HG03139 (cell line): ENCODE measurements at regions not wholly inside any gene's neighbourhood (a gene's known extent, or its start where the extent isn't known, plus 50 kb on each side); places are given as distances from the start of the nearest gene placed in this dataset.
A peak's percentile ranks its signal among the peaks of the same experiment; 100 is the strongest.
"Not testable (repeated sequence)": the region's sequence is repeated elsewhere in the genome, so short reads cannot be mapped to it uniquely, and the experiment has no call there.

Source experiments
- ATAC-seq: cut with Tn5 transposase; IDR thresholded peaks from one replicate; pipeline ENCODE4 v1.9.1; 2021; ENCODE audit not compliant: unreplicated experiment

DNA sequence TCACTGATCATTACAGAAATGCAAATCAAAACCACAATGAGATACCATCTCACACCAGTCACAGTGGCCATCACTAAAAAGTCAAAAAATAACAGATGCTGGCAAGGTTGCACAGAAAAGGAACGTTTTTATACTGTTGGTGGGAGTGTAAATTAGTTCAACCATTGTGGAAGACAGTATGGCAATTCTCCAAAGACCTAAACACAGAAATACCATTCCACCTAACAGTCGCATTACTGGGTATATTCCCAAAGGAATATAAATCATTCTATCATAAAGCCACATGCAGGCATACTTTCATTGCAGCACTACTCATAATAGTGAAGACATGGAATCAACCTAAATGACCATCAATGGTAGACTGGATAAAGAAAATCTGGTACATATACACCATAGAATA is 83.2 kb upstream of the ARID5B start:
- not testable (repeated sequence) for ATAC-seq

DNA sequence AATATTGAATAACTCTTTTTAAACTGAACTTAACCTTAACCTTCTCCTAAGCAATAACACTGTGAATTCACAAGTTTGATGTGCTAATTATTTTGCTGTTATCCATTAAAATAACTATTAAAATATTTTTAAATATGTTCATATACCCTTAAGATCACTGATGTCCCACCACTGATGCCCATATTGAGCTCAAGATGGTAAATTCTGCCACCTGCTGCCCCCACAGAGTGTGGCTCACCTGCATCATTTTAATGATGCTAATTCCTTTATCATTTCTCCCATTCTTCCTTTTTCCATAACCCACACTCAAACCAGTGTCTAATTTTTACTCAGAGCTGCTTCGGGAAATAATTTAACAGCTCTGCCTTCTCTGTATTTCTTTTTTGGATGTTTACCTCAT is 82.3 kb upstream of the ARID5B start:
- ATAC-seq, result no peak

DNA sequence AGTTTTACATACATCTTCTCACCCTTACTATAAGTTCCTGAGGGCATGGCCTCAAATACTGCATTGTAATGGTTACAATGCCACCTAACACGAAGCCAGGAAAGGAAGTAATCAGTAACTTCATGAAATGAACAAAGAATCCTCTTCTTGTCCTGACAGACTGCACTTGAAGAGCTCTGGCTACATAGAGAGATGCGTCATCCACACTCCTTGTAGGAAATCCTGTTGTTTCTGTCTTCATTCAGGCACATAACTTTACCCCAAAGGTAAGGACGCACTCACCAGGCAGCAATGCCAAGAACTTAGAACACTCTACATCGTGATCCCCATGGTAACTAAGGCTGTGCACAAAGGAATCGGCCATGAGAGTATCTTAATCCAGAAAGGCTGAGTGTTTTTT is 80.3 kb upstream of the ARID5B start:
- ATAC-seq, result no peak

- no peak for ATAC-seq
Measured at GRCh38 chr10:61821693-61822092, 79.8 kb upstream of the ARID5B start.

GRCh38 chr10:61822096-61822495 is 79.4 kb upstream of the ARID5B start:
- ATAC-seq, result no peak

- no peak for ATAC-seq
Measured at GRCh38 chr10:61822781-61823230, 78.7 kb upstream of the ARID5B start.

- no peak for ATAC-seq
Measured at GRCh38 chr10:61825001-61825400, 76.5 kb upstream of the ARID5B start.

- ATAC-seq, result no peak
Measured at GRCh38 chr10:61825628-61826027, 75.9 kb upstream of the ARID5B start.

DNA sequence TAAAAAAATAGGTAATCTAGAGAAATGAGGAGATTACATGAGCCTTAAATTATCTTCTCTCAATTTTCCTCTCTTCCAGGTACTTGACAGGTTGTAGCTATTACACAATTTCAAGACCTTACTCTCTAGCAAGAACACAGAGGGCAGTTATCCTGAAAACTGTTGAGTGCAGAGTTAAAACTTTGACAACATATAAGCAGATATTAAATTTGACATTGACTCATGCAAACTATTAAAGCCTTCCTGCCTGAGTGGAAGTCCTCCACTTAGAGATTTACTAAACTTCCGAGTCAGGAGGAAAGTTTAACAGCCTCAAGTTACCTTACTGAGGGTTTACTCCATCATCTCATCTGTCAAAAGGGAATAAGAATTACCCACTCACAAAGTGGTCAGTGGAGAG is 73.5 kb upstream of the ARID5B start:
- no peak for ATAC-seq

DNA sequence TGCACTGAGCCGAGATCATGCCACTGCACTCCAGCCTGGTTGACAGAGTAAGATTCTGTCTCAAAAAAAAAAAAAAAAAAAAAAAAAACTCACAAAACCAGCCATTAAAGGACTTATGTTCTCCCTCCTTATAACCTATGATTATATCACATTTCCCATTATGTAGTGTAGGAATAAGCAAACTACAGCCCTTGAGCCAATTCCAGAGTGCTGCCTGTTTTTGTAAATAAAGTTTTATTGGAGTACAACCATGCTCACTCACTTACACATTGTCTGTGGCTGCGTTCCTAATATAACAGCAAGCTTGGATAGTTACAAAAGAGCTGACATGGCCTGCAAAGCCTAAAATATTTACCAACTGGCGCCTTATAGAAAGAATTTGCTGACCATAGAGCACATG is 72.7 kb upstream of the ARID5B start:
- ATAC-seq, result no peak

DNA sequence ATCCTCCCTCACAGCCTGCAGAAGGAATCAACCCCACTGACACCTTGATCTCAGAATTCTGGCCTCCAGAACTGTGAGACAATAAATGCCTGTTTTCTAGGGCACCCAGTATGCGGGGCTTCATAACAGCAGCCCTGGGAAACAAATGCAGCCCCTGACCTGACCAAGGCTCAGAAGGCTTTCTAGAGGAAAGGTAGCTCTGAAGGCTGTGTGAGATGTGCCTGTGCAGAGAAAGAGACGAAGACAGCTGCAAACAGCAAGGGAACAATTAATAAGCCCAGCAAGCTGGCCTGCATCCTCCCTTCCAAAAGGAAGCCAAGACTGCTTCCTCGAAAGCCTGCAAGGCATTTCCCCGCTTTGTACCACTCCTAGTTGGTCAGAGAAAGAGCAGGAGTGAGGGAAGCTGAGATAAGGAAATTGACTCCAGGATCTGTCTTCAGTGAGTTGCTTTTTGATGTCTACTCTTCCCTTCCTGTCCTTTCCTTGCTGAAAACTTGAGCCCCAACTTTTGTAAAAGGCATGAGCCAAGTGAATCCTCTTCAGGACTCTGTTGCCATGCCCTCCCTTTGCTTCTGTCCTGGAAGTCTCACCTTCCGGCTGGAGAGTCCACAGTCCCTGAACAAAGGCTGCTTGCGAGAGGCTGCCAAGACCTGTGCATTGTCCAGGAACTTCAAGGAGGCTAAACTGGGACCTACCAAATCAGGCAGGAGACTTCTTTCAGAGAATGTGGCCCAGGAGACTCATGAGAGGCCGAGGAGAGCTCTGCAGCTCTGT is 71.2 kb upstream of the ARID5B start:
- ATAC-seq, result no peak

- no peak for ATAC-seq
Measured at GRCh38 chr10:61830846-61831273, 70.6 kb upstream of the ARID5B start.

GRCh38 chr10:61832866-61833481 is 68.5 kb upstream of the ARID5B start:
- no peak for ATAC-seq

DNA sequence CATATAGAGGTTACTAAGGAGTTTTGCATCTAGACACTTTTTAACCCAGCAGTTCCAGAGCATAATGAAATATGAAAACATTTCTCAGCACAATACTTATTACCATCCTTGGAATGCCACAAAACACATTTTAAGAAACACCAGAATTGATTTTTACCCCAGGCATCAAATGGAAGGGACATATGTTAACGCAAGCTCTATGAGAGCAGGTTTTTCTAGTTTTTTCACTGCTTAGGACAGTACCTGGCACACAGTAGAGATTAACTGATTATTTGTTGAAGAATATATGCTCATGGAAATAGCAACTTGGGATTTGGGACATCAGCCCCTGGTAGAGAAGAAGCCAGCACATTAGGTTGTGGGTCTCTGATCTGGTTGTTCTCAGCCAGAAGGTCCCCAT is 67.0 kb upstream of the ARID5B start:
- ATAC-seq, result no peak

- peak; percentile 54 for ATAC-seq
Measured at GRCh38 chr10:61835069-61835945, 66.2 kb upstream of the ARID5B start.

DNA sequence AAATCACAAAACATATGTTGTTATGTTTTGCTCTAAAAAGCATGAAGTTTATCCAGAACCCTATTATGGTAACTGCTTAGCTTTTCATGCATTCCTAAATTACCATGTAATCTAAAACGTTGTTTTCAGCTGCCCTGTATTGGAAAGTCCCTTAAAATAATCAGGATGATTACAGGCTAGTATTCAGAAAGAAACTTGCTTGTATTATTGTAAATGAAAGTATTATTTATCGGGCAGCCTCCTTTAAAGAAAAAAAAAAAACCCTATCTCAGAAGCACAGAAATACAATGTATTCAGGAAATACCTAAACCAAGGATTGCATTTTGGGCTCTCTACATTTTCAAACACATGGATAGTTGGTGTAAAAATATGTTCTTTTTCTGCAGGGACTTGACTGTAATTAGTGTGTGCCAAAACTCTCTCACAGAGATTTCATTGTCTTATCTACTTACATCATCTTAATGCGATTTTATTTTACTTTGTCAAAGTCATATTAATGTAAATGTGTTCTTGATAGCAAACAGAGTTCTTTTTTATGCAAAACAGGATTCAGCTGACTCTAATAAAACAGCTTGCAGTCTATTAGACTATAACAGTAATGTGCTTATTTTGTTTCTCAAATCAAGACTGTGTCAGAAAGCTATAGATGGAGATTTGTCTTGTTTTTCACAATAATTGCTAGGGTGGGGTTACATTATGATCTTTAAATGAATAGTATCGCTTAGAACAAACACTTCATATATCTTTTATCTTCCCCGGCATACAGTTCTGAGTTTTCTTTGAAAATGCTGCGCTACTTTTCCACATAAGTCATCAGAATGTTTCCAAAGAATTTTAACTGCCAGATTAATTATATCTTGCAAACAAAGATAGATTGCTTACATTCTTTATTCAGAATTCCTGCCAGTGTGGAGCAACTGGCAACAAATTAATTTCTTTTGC is 65.3 kb upstream of the ARID5B start:
- ATAC-seq, result no peak

DNA sequence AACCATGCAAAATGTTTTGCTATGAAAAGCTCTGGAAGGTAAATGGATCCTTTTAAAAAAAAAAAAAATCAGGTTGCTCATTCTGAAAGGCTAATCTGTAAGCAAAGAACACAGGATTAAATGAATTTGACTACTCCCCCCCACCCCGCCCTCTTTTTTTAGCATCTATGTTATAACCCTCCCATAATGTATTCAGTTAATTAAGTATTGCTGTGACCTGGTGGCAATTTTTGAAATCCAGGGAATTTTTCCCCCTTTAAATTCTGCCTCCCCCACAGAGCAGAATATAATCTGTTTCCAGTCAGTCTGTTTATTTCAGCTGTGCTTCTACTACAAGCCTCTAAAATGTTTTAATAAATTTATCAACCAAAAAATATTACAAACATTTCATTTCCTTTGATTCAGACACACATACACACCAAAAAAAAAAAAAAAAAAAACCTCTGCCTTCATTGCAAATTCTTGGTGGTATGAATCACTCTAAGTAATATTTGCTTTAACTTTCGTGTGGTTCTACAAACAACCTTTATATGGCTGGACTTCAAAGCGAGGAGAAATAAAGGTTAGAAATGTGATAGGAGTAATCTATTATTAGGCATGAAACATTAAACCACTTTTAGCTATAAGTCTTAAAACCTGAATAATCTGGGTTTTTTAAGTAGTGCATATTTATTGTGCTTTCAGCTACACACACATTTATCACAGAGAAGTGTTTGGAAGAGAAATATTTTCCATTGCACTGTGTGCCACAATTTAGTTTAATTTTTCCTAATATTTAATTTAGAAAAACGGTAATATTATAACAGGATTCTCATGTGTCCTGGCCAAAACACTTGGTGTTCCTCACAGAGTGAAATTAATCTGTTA is 64.4 kb upstream of the ARID5B start:
- no peak for ATAC-seq

GRCh38 chr10:61837755-61838171 is 63.7 kb upstream of the ARID5B start:
- ATAC-seq, result no peak

DNA sequence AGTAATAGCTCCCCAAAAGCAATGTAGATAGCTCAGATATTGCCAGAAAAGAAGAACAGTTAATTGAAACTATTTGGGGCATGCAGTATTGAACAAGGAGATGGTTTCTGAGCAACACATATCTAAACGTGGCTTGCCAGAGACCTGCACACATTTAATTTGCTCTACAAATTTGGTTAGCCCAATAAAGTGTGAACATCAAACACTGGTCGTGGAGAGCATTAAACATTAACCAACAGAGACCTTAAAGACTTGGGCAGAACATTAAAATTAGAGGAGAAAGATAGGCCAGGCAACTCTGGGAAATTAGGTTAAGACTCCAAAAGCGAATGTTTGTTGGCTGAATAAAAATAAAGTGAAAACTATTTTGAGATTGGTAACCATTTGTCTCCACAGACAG is 61.6 kb upstream of the ARID5B start:
- no peak for ATAC-seq

- no peak for ATAC-seq
Measured at GRCh38 chr10:61840403-61840802, 61.1 kb upstream of the ARID5B start.
